ENCODE measurements at regions not wholly inside any gene's neighbourhood (a gene's known extent, or its start where the extent isn't known, plus 50 kb on each side); places are given as distances from the start of the nearest gene placed in this dataset.

- H3K36me3 ChIP-seq: no peaks in the 10 kb centered on the region
- no peaks in the 10 kb centered on the region for H3K27me3 ChIP-seq
- H3K27ac ChIP-seq (replicated peaks in 1 of 4): no peak overlapping the region
- 93% methylated on average over 2 of the region's 2 CpGs for WGBS
- DNase-seq (ENCODE audit: extremely low spot score): no peak
- H3K4me3 ChIP-seq: no peak overlapping the region
- TF ChIP-seq CTCF (IDR thresholded peaks at IDR 0.05) (no peak), POLR2AphosphoS5 (IDR thresholded peaks at IDR 0.05) (no peak), POLR2A (IDR thresholded peaks at IDR 0.05; ENCODE audit: low read depth) (no peak), EP300 (IDR thresholded peaks at IDR 0.05) (no peak)
- no peaks in the 10 kb centered on the region for H3K4me1 ChIP-seq
- intact Hi-C loops (cut with DNase I): no loop called here
- peaks cover 0 to 11% (median 2%) of the 10 kb centered on the region in 4 donors for H3K9me3 ChIP-seq
Observed at GRCh38 chr6:14950970-14951276, 294.9 kb upstream of the JARID2 start.

- Histone ChIP-seq H3K4me3 (no peak overlapping the region), H3K27me3 (no peaks in the 10 kb centered on the region), H3K4me1 (no peaks in the 10 kb centered on the region), H3K27ac (replicated peaks in 1 of 4) (no peak overlapping the region), H3K9me3 (peaks cover 0 to 11% (median 2%) of the 10 kb centered on the region in 4 donors), H3K36me3 (no peaks in the 10 kb centered on the region)
- intact Hi-C loops (cut with DNase I): no loop called here
- WGBS: 18% methylated on average over 1 of the region's 1 CpG
- TF ChIP-seq EP300 (IDR thresholded peaks at IDR 0.05): no peak
- TF ChIP-seq POLR2AphosphoS5 (IDR thresholded peaks at IDR 0.05): no peak
- no peak for DNase-seq (ENCODE audit: extremely low spot score)
Observed at GRCh38 chr6:14951704-14952103, 294.2 kb upstream of the JARID2 start.

GRCh38 chr6:14953836-14954235 is 292.0 kb upstream of the JARID2 start:
- TF ChIP-seq CTCF (IDR thresholded peaks at IDR 0.05) (no peak), POLR2AphosphoS5 (IDR thresholded peaks at IDR 0.05) (no peak), POLR2A (IDR thresholded peaks at IDR 0.05; ENCODE audit: low read depth) (no peak), EP300 (IDR thresholded peaks at IDR 0.05) (no peak)
- 87% methylated on average over 6 of the region's 6 CpGs for WGBS

GRCh38 chr6:14957355-14958059 is 288.4 kb upstream of the JARID2 start:
- H3K27me3 ChIP-seq: no peaks in the 10 kb centered on the region
- H3K36me3 ChIP-seq: no peaks in the 10 kb centered on the region
- no peak for TF ChIP-seq CTCF (IDR thresholded peaks at IDR 0.05)
- no peak for TF ChIP-seq EP300 (IDR thresholded peaks at IDR 0.05)
- TF ChIP-seq POLR2AphosphoS5 (IDR thresholded peaks at IDR 0.05): no peak
- TF ChIP-seq POLR2A (IDR thresholded peaks at IDR 0.05; ENCODE audit: low read depth): no peak
- no peak overlapping the region for H3K4me3 ChIP-seq
- H3K27ac ChIP-seq (replicated peaks in 1 of 4): no peak overlapping the region
- WGBS: 66% methylated on average over 7 of the region's 7 CpGs
- no peaks in the 10 kb centered on the region for H3K4me1 ChIP-seq
- intact Hi-C loops (cut with DNase I): no loop called here
- DNase-seq (ENCODE audit: extremely low spot score): no peak
- H3K9me3 ChIP-seq: peaks cover 0 to 11% (median 2%) of the 10 kb centered on the region in 4 donors

More at GRCh38 chr6:14953836-14954235, 292.0 kb upstream of the JARID2 start:
- no peak for DNase-seq (ENCODE audit: extremely low spot score)
- peaks cover 0 to 11% (median 2%) of the 10 kb centered on the region in 4 donors for H3K9me3 ChIP-seq
- no peaks in the 10 kb centered on the region for H3K27me3 ChIP-seq
- intact Hi-C loops (cut with DNase I): no loop called here
- H3K27ac ChIP-seq (replicated peaks in 1 of 4): no peak overlapping the region
- H3K36me3 ChIP-seq: no peaks in the 10 kb centered on the region
- no peak overlapping the region for H3K4me3 ChIP-seq
- H3K4me1 ChIP-seq: no peaks in the 10 kb centered on the region

GRCh38 chr6:14959324-14959885 is 286.5 kb upstream of the JARID2 start:
- H3K4me1 ChIP-seq: no peaks in the 10 kb centered on the region
- H3K27ac ChIP-seq (replicated peaks in 1 of 4): no peak overlapping the region
- 74% methylated on average over 6 of the region's 6 CpGs for WGBS
- no peak overlapping the region for H3K4me3 ChIP-seq
- no peak for DNase-seq (ENCODE audit: extremely low spot score)
- intact Hi-C loops (cut with DNase I): no loop called here
- H3K27me3 ChIP-seq: no peaks in the 10 kb centered on the region
- H3K36me3 ChIP-seq: no peaks in the 10 kb centered on the region
- H3K9me3 ChIP-seq: peaks cover 0 to 11% (median 2%) of the 10 kb centered on the region in 4 donors
- TF ChIP-seq CTCF (IDR thresholded peaks at IDR 0.05) (no peak), EP300 (IDR thresholded peaks at IDR 0.05) (no peak), POLR2AphosphoS5 (IDR thresholded peaks at IDR 0.05) (no peak), POLR2A (IDR thresholded peaks at IDR 0.05; ENCODE audit: low read depth) (no peak)
